ENCODE measurements at regions not wholly inside any gene's neighbourhood (a gene's known extent, or its start where the extent isn't known, plus 50 kb on each side); places are given as distances from the start of the nearest gene placed in this dataset.

DNA sequence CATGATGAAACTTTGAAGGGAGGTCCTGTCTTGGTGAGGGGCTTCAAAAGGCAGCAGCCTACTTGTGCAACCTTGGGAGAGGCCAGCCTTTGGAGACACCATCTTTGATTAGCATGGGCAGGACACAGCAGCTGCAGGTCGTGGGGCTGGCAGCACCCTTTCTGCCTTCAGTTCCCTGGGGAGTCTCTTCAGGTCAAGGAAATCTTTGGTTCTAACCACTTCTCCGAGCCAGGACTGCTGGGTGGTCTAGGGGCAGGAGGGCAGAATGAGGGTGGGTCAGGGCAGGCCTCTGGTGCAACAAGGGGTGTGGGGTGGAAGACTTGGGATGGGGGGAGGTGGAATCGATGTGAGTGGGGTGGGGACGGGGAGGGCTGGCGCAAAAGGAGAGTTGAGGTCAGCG is 269.7 kb downstream of the FOXD2 start:
- no peak for DNase-seq

DNA sequence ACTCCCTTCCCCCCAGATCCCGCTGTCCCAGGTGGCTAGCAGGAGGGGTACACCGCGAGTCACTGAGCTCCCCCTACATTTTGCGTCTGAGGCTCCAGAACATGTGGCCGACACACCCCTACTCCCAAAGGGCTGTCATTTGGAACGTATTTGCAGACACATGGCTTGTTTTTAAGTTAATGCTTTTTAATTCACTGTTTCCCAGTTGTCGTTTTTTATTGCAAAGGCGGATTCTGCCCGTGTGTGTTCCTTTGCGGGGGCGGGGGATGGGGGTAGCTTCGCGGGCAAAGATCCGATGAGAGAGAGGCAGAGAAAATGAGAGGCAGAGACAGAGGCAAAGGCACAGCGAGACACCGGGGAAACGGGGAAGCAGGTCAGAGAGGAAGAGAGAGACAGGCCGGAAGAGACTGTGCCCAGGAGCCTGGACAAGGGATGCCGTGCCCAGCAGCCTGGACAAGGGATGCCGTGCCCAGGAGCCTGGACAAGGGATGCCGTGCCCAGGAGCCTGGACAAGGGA is 270.2 kb downstream of the FOXD2 start:
- DNase-seq: no peak

DNA sequence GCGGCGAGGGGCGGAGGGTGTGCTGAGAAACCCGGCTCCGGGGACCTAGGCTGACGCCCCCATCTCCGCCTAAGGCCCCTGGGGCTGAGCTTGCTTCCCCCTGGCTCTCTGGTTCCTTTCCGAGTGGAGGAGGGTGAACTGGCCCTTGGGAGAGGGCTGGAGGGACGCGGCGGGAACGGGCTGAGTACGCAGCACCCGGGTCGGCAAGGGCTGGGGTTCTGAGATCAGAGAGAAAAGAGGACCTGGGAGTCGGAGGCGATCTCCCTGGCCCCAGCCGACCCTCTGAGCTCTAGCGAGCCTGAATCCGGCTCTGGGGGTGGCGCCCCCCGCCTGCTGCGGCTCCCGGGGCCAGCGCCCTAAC is 270.8 kb downstream of the FOXD2 start:
- no peak for DNase-seq

DNA sequence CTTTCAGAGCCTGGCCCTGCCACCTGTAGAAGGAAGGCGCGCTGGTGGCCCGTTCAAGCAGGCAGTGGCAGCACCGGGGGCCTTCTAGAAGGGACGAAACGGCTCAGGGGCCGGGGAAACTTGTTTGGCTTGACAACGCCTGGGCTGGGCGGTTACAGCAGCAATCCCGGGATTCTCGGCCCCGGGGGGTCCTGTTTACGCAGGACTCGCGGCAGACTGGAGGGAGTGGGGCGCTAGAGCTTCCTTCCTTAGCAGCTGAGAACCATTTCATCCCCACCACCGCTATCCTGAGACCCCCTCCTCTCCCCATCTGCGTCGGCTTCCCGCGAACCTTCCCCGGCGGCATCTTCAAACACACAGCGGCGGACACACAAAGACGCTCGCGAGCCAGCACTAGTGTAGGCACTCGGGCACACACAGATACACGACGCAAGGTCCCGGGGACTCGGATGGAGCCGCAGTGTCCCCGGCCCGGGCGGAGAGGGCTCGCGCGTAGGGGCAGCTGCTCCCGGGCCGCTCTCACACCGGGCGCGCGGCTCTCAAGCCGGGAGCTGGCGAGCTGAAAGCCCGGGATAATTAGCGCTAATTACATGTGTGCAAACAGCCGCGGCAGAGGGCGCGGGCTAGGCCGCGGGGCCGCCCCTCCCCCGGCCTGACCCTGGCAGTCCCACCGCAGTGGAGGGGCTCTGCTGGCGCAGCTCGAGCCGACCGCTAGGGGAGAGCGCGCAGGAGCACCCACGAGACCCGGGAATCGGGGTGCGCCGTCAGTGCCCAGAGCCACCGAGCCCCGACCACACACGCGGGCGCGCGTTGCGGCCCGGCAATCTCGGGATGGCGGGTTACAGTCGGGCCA is 271.4 kb downstream of the FOXD2 start:
- DNase-seq: no peak

DNA sequence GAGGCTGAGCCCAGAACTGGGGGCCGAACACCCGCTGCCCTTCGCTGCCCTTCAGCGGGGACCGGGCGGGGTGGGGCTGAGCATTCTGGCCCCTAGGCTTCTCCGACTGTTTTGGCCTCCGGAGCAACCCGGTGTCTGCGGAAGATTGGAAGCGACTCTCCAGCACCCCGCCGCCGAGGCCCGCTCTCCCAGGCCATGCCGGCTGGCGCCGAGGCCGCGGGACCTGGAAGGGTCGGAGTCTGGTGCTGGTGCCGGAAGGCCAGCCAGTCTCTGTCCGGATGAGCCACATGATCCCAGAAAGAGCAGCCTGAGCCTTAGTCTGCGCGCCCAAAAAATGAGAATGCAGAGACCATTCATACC is 272.0 kb downstream of the FOXD2 start:
- DNase-seq: no peak

DNA sequence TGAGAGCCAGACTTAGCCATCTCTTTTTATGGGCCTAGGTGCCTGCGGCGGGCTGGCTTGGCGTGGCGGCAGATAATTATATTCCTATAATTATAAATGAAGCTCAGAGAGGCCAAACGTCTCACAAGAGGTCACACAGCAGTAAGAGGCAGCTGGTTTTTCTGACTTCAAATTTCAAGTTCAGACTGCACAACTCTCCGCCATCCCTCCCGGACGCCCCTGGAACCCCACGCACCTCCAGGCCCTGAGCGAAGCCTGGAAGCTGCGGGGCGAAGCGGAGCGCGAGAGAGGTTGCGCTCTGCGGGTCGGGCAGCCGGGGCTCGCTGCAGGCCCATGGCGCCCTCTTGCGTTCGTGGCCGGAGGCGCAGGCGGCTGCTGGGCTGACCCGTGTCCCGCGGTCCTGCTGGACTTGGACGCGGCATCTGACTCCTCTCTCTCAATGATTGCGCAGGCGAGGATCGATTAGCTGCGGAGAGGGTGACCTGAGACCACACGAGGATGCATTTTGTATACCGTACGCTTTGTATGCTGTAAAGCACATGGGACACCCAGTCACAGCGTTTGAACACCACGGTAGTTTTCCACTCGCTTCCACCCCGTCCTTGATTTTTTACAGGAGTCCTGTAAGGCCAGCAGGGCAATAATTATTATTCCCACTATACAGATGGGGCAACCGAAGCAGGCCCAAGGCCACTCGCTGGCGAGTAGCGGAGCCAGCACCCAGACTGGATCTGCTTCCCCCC is 272.7 kb downstream of the FOXD2 start:
- peak; percentile 58 to 68 for DNase-seq

Data from inflammatory macrophage (primary cell).